ENCODE measurements at regions not wholly inside any gene's neighbourhood (a gene's known extent, or its start where the extent isn't known, plus 50 kb on each side); places are given as distances from the start of the nearest gene placed in this dataset.

DNA sequence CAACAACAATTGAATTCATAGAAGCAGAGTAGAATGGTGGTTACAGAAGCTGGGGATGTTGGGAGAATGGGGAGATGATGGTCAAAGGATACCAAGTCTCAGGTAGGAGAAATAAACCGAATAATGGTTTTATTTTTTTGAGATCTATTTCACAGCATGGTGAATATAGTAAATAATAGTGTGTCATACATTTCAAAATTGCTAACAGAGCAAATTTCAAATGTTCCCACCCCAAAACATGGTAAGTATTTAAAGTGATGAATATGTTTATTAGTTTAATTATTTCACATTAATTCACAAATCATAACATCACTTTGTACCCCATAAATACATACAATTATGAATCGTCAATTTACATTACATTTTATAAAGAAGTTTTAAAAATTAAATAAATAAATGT, 72.7 kb upstream of the ATG10 start:
- DNase-seq: no peak
- Histone ChIP-seq H3K36me3 (no peaks in the 10 kb centered on the region), H3K27ac (no peak overlapping the region), H3K9me3 (no peaks in the 10 kb centered on the region), H3K4me1 (no peaks in the 10 kb centered on the region), H3K27me3 (no peaks in the 10 kb centered on the region), H3K9ac (ENCODE audit: low read depth in 2 of 2, low read length in 2 of 2) (no peak overlapping the region), H3K4me3 (no peak overlapping the region)
- intact Hi-C loops (cut with DNase I): no loop called here
- TF ChIP-seq, protein P1, sequence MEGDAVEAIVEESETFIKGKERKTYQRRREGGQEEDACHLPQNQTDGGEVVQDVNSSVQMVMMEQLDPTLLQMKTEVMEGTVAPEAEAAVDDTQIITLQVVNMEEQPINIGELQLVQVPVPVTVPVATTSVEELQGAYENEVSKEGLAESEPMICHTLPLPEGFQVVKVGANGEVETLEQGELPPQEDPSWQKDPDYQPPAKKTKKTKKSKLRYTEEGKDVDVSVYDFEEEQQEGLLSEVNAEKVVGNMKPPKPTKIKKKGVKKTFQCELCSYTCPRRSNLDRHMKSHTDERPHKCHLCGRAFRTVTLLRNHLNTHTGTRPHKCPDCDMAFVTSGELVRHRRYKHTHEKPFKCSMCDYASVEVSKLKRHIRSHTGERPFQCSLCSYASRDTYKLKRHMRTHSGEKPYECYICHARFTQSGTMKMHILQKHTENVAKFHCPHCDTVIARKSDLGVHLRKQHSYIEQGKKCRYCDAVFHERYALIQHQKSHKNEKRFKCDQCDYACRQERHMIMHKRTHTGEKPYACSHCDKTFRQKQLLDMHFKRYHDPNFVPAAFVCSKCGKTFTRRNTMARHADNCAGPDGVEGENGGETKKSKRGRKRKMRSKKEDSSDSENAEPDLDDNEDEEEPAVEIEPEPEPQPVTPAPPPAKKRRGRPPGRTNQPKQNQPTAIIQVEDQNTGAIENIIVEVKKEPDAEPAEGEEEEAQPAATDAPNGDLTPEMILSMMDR (IDR thresholded peaks at IDR 0.05): no peak

DNA sequence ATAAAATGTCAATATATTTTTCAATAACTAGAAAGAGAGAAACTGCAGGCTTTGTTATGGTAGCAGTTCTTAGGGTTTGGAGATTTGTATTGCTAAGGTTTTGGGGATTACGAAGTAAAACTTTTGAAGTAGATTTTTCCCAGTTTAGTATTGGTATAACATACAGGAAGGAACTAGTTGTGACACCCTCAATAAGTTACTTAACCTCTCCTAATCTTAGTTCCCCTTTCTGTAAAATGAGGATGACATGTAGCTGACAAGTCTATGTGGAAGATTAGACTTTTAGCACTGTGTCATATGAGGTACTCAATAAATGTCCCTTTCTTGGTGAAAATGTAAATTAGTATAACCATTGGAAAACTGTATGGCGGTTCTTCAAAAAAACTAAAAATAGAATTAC, 73.4 kb upstream of the ATG10 start:
- Histone ChIP-seq H3K4me1 (no peaks in the 10 kb centered on the region), H3K9ac (ENCODE audit: low read depth in 2 of 2, low read length in 2 of 2) (no peak overlapping the region), H3K36me3 (no peaks in the 10 kb centered on the region), H3K27me3 (no peaks in the 10 kb centered on the region), H3K4me3 (no peak overlapping the region), H3K9me3 (no peaks in the 10 kb centered on the region), H3K27ac (no peak overlapping the region)
- no peak for DNase-seq
- intact Hi-C loops (cut with DNase I): no loop called here
- TF ChIP-seq, protein P1 (IDR thresholded peaks at IDR 0.05): no peak

DNA sequence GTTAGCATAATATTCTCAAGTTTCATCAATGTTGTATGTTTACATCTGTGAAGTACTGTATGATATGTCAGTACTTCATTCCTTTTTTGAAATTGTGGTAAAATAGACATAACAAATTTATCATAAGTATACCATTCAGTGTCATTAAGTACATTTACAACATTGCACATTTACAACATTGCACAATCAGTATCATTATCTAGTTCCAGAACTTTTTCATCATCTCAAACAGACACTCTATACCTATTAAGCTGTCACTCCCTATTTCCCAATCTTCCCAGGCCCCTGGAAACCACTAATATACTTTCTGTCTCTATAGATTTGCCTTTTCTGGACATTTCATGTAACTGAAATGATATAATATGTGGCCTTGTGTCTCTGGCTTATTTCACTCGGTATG, 75.1 kb upstream of the ATG10 start:
- H3K4me3 ChIP-seq: no peak overlapping the region
- no peak overlapping the region for H3K9ac ChIP-seq (ENCODE audit: low read depth in 2 of 2, low read length in 2 of 2)
- intact Hi-C loops (cut with DNase I): no loop called here
- no peak for DNase-seq
- H3K27ac ChIP-seq: no peak overlapping the region
- H3K27me3 ChIP-seq: no peaks in the 10 kb centered on the region
- no peaks in the 10 kb centered on the region for H3K4me1 ChIP-seq
- TF ChIP-seq, protein P1 (IDR thresholded peaks at IDR 0.05): no peak
- no peaks in the 10 kb centered on the region for H3K36me3 ChIP-seq
- H3K9me3 ChIP-seq: no peaks in the 10 kb centered on the region

DNA sequence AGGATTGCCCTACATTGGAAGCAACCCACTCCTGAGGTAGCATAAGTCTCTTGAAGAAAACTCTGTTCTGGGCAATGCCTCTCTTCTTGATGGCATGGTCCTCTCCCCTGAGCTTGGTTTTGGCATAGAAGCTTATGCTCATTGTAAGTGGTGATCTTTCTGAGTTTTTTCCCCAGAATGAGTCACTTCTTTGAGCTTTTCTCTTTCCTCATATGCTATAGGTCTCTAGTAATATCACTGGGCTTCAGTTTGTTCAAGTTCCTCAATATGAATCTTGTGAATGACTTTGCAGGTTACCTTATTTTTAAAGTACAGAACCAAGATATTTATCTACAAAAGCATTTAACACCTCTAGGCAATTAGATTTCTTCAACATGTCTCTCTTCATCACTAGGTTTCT, 76.5 kb upstream of the ATG10 start:
- H3K9me3 ChIP-seq: no peaks in the 10 kb centered on the region
- no peak overlapping the region for H3K27ac ChIP-seq
- H3K4me1 ChIP-seq: no peaks in the 10 kb centered on the region
- no peaks in the 10 kb centered on the region for H3K36me3 ChIP-seq
- H3K27me3 ChIP-seq: no peaks in the 10 kb centered on the region
- H3K4me3 ChIP-seq: no peak overlapping the region
- TF ChIP-seq, protein P1 (IDR thresholded peaks at IDR 0.05): no peak
- DNase-seq: no peak
- intact Hi-C loops (cut with DNase I): no loop called here
- H3K9ac ChIP-seq (ENCODE audit: low read depth in 2 of 2, low read length in 2 of 2): no peak overlapping the region

DNA sequence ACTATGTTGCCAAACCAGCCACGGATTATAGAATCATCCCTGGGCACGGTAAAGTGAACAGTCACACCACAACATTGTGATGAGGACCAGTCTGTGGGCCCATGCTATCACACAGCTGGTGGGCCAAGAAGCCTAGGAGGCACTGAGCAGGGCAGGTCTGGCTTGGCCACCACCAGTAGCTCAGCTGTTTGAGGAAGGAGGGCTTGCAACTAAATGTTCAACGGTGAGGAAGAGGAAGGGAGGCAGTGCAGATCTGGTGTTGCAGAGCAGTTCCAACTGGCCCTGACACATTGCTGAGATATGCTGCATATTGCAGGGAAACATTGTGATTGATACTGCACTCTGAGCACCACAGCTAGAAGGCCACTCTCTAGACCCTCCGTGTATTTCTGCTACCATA, 77.9 kb upstream of the ATG10 start:
- no peak overlapping the region for H3K9ac ChIP-seq (ENCODE audit: low read depth in 2 of 2, low read length in 2 of 2)
- no peaks in the 10 kb centered on the region for H3K27me3 ChIP-seq
- DNase-seq: no peak
- intact Hi-C loops (cut with DNase I): no loop called here
- H3K36me3 ChIP-seq: no peaks in the 10 kb centered on the region
- TF ChIP-seq, protein P1 (IDR thresholded peaks at IDR 0.05): no peak
- H3K4me3 ChIP-seq: no peak overlapping the region
- H3K4me1 ChIP-seq: no peaks in the 10 kb centered on the region
- H3K27ac ChIP-seq: no peak overlapping the region
- H3K9me3 ChIP-seq: no peaks in the 10 kb centered on the region

DNA sequence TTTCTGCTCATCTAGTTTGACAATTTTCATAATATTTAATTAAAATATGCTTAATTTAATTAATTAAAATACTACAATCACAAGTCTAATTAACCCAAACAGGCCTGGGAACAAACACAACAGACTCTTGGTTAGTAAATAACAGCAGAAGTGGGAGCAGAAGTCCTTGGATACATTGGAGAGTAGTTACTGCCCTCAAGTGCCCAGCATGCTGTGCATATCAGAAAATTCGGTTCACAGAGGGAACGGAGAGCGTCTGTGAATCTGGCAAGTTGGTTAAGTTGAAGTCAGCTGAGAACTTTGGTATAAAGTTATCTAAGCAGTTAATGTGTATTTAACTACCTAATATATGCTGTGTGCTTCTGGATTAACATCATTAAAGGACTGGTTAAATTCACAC, 87.0 kb upstream of the ATG10 start:
- no peaks in the 10 kb centered on the region for H3K9me3 ChIP-seq
- intact Hi-C loops (cut with DNase I): no loop called here

More for the DNA sequence above, 87.0 kb upstream of the ATG10 start:
- DNase-seq: no peak
- no peak overlapping the region for H3K27ac ChIP-seq
- H3K4me3 ChIP-seq: no peak overlapping the region
- H3K27me3 ChIP-seq: no peaks in the 10 kb centered on the region
- H3K9ac ChIP-seq (ENCODE audit: low read depth in 2 of 2, low read length in 2 of 2): no peak overlapping the region
- TF ChIP-seq, protein P1 (IDR thresholded peaks at IDR 0.05): no peak
- H3K4me1 ChIP-seq: no peaks in the 10 kb centered on the region
- no peaks in the 10 kb centered on the region for H3K36me3 ChIP-seq

Data from colonic mucosa (tissue), 4 donors.